SU-DHL-6 (cell line): ENCODE measurements at regions not wholly inside any gene's neighbourhood (a gene's known extent, or its start where the extent isn't known, plus 50 kb on each side); places are given as distances from the start of the nearest gene placed in this dataset.

Source experiments
- H2AFZ ChIP-seq: fragments of 200-600 bp; sonication (generic); 2 replicates; pipeline ENCODE4 v1.6.1; 2014; ENCODE audit warnings: low read depth, mild to moderate bottlenecking, moderate library complexity, mixed read lengths, antibody characterized with exemption, low read length; ENCODE audit not compliant: severe bottlenecking
- H3F3A ChIP-seq: fragments of 200-600 bp; shearing (Covaris generic); 2 replicates; pipeline ENCODE4 v1.6.0; 2016; ENCODE audit warnings: antibody characterized with exemption, mild to moderate bottlenecking; ENCODE audit not compliant: insufficient read depth
- H3K27ac ChIP-seq: fragments of 200-600 bp; sonication (generic); 2 replicates; pipeline ENCODE4 v1.5.1; 2016; ENCODE audit warnings: low read depth, mild to moderate bottlenecking, low read length, moderate library complexity, mixed read lengths
- H3K27me3 ChIP-seq: fragments of 200-600 bp; sonication (generic), shearing (Covaris generic); 2 replicates; pipeline ENCODE4 v1.6.0; 2014; ENCODE audit warnings: mild to moderate bottlenecking, low read length
- H3K36me3 ChIP-seq: fragments of 200-600 bp; sonication (generic); 2 replicates; pipeline ENCODE4 v1.6.1; 2014; ENCODE audit warnings: mild to moderate bottlenecking, low read length, mixed read lengths
- H3K4me2 ChIP-seq: fragments of 300-600, 200-600 bp; shearing (Covaris generic), sonication (generic); 2 replicates; pipeline ENCODE4 v1.6.0; 2014; ENCODE audit warnings: low read length, low read depth, mild to moderate bottlenecking; ENCODE audit not compliant: poor library complexity, severe bottlenecking
- H3K4me3 ChIP-seq: fragments of 200-600 bp; sonication (generic); 2 replicates; pipeline ENCODE4 v1.5.1; 2014; ENCODE audit warnings: antibody characterized with exemption, low read length, mild to moderate bottlenecking, mixed read lengths; ENCODE audit not compliant: insufficient read depth, poor library complexity, severe bottlenecking
- H3K79me2 ChIP-seq: fragments of 200-600 bp; sonication (generic); 2 replicates; pipeline ENCODE4 v1.6.1; 2014; ENCODE audit warnings: mild to moderate bottlenecking, low read length, moderate library complexity; ENCODE audit not compliant: insufficient read depth
- H3K9ac ChIP-seq: fragments of 200-600 bp; sonication (generic); 2 replicates; pipeline ENCODE4 v1.7.0; 2014; ENCODE audit warnings: mild to moderate bottlenecking, low read length
- H3K9me2 ChIP-seq: fragments of 200-600 bp; sonication (generic); replicated peaks from 2 replicates; pipeline ENCODE4 v1.6.1; 2014; ENCODE audit warnings: low read length; ENCODE audit not compliant: insufficient read depth
- H3K9me3 ChIP-seq: fragments of 200-600 bp; sonication (generic); 2 replicates; pipeline ENCODE4 v1.6.1; 2014; ENCODE audit warnings: low read length, mixed read lengths; ENCODE audit not compliant: insufficient read depth
- H4K20me1 ChIP-seq: fragments of 200-600 bp; sonication (generic); 2 replicates; pipeline ENCODE4 v1.6.1; 2014; ENCODE audit warnings: low read depth, mild to moderate bottlenecking, antibody characterized with exemption, low read length, moderate library complexity, mixed read lengths
- CTCF ChIP-seq: fragments of 200-600 bp; sonication (generic); IDR thresholded peaks from one replicate; pipeline ENCODE4 v1.5.1; 2017; ENCODE audit warnings: antibody characterized with exemption, mild to moderate bottlenecking, low read length, moderate library complexity; ENCODE audit not compliant: insufficient read depth, poor library complexity, severe bottlenecking
- EZH2phosphoT487 ChIP-seq: fragments of 200-600 bp; sonication (generic), shearing (Covaris generic); conservative IDR thresholded peaks from 2 replicates; pipeline ENCODE4 v1.6.1; 2018; ENCODE audit warnings: mild to moderate bottlenecking, antibody characterized with exemption, low read length, moderate library complexity, mixed read lengths

- no peaks in the 10 kb centered on the region for H3K36me3 ChIP-seq
- no peaks in the 10 kb centered on the region for H3K9me3 ChIP-seq
- no peak for TF ChIP-seq EZH2phosphoT487
- TF ChIP-seq CTCF = no peak
- H3K79me2 ChIP-seq = no peaks in the 10 kb centered on the region
- H3K4me3 ChIP-seq = no peak overlapping the region
- no peaks in the 10 kb centered on the region for H3K27me3 ChIP-seq
- H3F3A ChIP-seq = no peaks in the 10 kb centered on the region
- no peak overlapping the region for H3K9ac ChIP-seq
- no peaks in the 10 kb centered on the region for H3K9me2 ChIP-seq
- no peak overlapping the region for H2AFZ ChIP-seq
- H4K20me1 ChIP-seq = no peaks in the 10 kb centered on the region
- H3K27ac ChIP-seq = no peak overlapping the region
- H3K4me2 ChIP-seq = no peak overlapping the region
Observed at GRCh38 chr1:56077206-56077605, 502.2 kb downstream of the PLPP3 start.

GRCh38 chr1:56074007-56074651 is 505.2 kb downstream of the PLPP3 start:
- Histone ChIP-seq H3K4me2 (no peak overlapping the region), H4K20me1 (no peaks in the 10 kb centered on the region), H3K9me2 (no peaks in the 10 kb centered on the region)

DNA sequence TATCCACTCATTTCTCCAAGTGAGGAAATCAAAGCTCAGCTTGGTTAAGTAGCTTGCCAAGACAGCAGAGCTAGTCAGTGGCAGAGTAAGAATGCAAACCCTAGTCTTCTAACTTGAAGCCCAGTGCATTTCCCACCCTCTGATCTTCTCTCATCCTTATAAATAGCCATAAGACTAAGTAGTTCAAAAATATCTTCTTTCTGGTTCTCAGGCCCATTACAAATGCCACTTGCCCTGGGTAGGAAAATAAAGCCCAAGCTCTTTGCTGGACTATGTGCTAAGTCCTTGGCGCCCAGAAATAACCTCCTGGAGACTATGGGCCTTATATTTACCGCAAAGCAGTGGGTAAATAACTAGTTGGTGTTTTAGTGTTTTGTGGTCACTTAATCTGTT is 505.8 kb downstream of the PLPP3 start:
- Histone ChIP-seq H3K27ac (no peak overlapping the region), H3K9me3 (no peaks in the 10 kb centered on the region), H3K9me2 (no peaks in the 10 kb centered on the region), H3K9ac (no peak overlapping the region), H3K79me2 (no peaks in the 10 kb centered on the region), H3F3A (no peaks in the 10 kb centered on the region), H3K4me3 (no peak overlapping the region), H3K36me3 (no peaks in the 10 kb centered on the region), H3K4me2 (no peak overlapping the region), H2AFZ (no peak overlapping the region), H3K27me3 (no peaks in the 10 kb centered on the region), H4K20me1 (no peaks in the 10 kb centered on the region)
- no peak for TF ChIP-seq EZH2phosphoT487
- no peak for TF ChIP-seq CTCF

More at GRCh38 chr1:56074007-56074651, 505.2 kb downstream of the PLPP3 start:
- Histone ChIP-seq H3K27me3 (no peaks in the 10 kb centered on the region), H3K36me3 (no peaks in the 10 kb centered on the region), H3K4me3 (no peak overlapping the region), H2AFZ (no peak overlapping the region), H3K79me2 (no peaks in the 10 kb centered on the region), H3F3A (no peaks in the 10 kb centered on the region), H3K9ac (no peak overlapping the region), H3K9me3 (no peaks in the 10 kb centered on the region), H3K27ac (no peak overlapping the region)
- TF ChIP-seq EZH2phosphoT487 (no peak), CTCF (no peak)
